Loucy (cell line): ENCODE measurements at regions not wholly inside any gene's neighbourhood (a gene's known extent, or its start where the extent isn't known, plus 50 kb on each side); places are given as distances from the start of the nearest gene placed in this dataset.

Experiments
- EZH2phosphoT487 ChIP-seq: fragments of 200-600 bp; IDR thresholded peaks from 2 replicates; pipeline ENCODE4 v1.6.1; 2018; ENCODE audit warnings: antibody characterized with exemption, mild to moderate bottlenecking, moderate library complexity, borderline replicate concordance
- TF ChIP-seq, protein P1 (sequence below): fragments of 200-600 bp; sonication (generic); conservative IDR thresholded peaks from 2 replicates; pipeline ENCODE4 v1.5.1; 2014; ENCODE audit warnings: mild to moderate bottlenecking, antibody characterized with exemption, low read length

DNA sequence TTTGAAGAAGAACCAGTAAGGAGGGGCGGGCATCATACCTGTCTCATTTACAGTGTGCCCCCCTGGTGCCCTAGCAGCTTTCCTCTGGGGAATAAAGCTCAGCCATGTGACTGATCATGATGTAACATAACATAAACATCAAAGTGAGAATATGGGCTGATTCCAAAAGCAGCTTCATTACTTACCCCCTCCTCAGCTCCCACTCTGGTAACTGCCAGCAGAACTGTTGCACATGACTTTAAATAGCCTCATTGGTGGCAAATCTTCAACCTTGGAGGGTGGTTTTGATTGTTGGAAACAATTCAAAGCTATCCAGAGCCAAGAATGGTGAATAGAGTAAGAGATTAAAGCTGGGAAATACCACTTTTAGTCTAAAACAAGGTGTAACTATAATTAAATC lies 384.6 kb downstream of the BUD13 start:
- TF ChIP-seq, protein P1, sequence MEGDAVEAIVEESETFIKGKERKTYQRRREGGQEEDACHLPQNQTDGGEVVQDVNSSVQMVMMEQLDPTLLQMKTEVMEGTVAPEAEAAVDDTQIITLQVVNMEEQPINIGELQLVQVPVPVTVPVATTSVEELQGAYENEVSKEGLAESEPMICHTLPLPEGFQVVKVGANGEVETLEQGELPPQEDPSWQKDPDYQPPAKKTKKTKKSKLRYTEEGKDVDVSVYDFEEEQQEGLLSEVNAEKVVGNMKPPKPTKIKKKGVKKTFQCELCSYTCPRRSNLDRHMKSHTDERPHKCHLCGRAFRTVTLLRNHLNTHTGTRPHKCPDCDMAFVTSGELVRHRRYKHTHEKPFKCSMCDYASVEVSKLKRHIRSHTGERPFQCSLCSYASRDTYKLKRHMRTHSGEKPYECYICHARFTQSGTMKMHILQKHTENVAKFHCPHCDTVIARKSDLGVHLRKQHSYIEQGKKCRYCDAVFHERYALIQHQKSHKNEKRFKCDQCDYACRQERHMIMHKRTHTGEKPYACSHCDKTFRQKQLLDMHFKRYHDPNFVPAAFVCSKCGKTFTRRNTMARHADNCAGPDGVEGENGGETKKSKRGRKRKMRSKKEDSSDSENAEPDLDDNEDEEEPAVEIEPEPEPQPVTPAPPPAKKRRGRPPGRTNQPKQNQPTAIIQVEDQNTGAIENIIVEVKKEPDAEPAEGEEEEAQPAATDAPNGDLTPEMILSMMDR = no peak
- TF ChIP-seq EZH2phosphoT487 = no peak
